ENCODE measurements at regions not wholly inside any gene's neighbourhood (a gene's known extent, or its start where the extent isn't known, plus 50 kb on each side); places are given as distances from the start of the nearest gene placed in this dataset.

GRCh38 chr11:98862169-98862568 is 158.6 kb upstream of the CNTN5 start:
- Histone ChIP-seq H3T11ph (ENCODE audit: low read length) (no peak overlapping the region), H3K4me2 (ENCODE audit: insufficient read depth, insufficient read length, low read length) (no peak overlapping the region), H2BK120ac (ENCODE audit: low read depth, low read length, poor library complexity, severe bottlenecking) (no peak overlapping the region), H2BK15ac (ENCODE audit: low read depth, low read length) (no peak overlapping the region), H3K79me1 (ENCODE audit: insufficient read depth, low read depth, low read length, poor library complexity, severe bottlenecking) (no peaks in the 10 kb centered on the region), H3K56ac (ENCODE audit: insufficient read length, low read depth, low read length) (no peak overlapping the region), H3K27me3 (ENCODE audit: insufficient read depth, low read length) (no peaks in the 10 kb centered on the region), H2AFZ (ENCODE audit: low read length) (no peak overlapping the region), H3K23me2 (ENCODE audit: insufficient read length, low read depth, low read length, poor library complexity, severe bottlenecking) (no peaks in the 10 kb centered on the region), H3K14ac (ENCODE audit: insufficient read depth, low read length) (no peak overlapping the region), H4K91ac (ENCODE audit: insufficient read length, low read depth, low read length) (no peak overlapping the region), H3K4ac (ENCODE audit: low read depth, low read length) (no peak overlapping the region), H4K8ac (replicated peaks; ENCODE audit: insufficient read length, low read depth, low read length) (no peak overlapping the region), H2AK5ac (ENCODE audit: insufficient read length, low read length) (no peak overlapping the region), H4K20me1 (ENCODE audit: control insufficient read depth, insufficient read depth, insufficient read length) (no peaks in the 10 kb centered on the region), H3K9me3 (ENCODE audit: control insufficient read depth, low read depth, low read length) (no peaks in the 10 kb centered on the region), H3K23ac (ENCODE audit: insufficient read length, low read depth, low read length) (no peak overlapping the region), H3K9ac (ENCODE audit: extremely low read depth, insufficient read length, low read length) (no peak overlapping the region), H3K79me2 (ENCODE audit: insufficient read depth, low read length) (no peaks in the 10 kb centered on the region), H3K4me1 (ENCODE audit: insufficient read depth, low read length) (no peaks in the 10 kb centered on the region), H4K5ac (ENCODE audit: insufficient read length, low read depth, low read length) (no peak overlapping the region), H2BK5ac (ENCODE audit: insufficient read length, low read length) (no peak overlapping the region), H2BK20ac (ENCODE audit: low read depth, low read length, poor library complexity, severe bottlenecking) (no peak overlapping the region), H3K18ac (ENCODE audit: insufficient read length, low read depth, low read length) (no peak overlapping the region), H3K27ac (ENCODE audit: insufficient read length, low read depth, low read length) (no peak overlapping the region), H2BK12ac (ENCODE audit: insufficient read length, low read depth, low read length) (no peak overlapping the region)
- no peaks in the 10 kb centered on the region for H3K4me1 Mint-ChIP-seq
- no peaks in the 10 kb centered on the region for H3K27me3 Mint-ChIP-seq (ENCODE audit: low read depth)
- WGBS (ENCODE audit: extremely low coverage, insufficient read length, low lambda C conversion rate): no CpG with 5 or more reads among the region's 5 CpGs
- H3K4me3 Mint-ChIP-seq: no peak overlapping the region
- peaks cover 2% of the 10 kb centered on the region in 2 experiments; a peak in 2 of 5 replicates for H3K9me3 Mint-ChIP-seq
- no peak for TF ChIP-seq CTCF (conservative IDR thresholded peaks at IDR 0.05)
- H3K36me3 Mint-ChIP-seq (ENCODE audit: insufficient read depth in 1 of 3, low read depth in 3 of 3): no peaks in the 10 kb centered on the region
- no peak for DNase-seq
- no peak overlapping the region for H3K27ac Mint-ChIP-seq
